GM21619 (cell line): ENCODE measurements at regions not wholly inside any gene's neighbourhood (a gene's known extent, or its start where the extent isn't known, plus 50 kb on each side); places are given as distances from the start of the nearest gene placed in this dataset.

Experiments
- ATAC-seq: cut with Tn5 transposase; IDR thresholded peaks from one replicate; pipeline ENCODE4 v1.9.1; 2021; ENCODE audit not compliant: unreplicated experiment

GRCh38 chr6:97790926-97791590 lies 508.0 kb upstream of the MMS22L start:
- no peak for ATAC-seq

DNA sequence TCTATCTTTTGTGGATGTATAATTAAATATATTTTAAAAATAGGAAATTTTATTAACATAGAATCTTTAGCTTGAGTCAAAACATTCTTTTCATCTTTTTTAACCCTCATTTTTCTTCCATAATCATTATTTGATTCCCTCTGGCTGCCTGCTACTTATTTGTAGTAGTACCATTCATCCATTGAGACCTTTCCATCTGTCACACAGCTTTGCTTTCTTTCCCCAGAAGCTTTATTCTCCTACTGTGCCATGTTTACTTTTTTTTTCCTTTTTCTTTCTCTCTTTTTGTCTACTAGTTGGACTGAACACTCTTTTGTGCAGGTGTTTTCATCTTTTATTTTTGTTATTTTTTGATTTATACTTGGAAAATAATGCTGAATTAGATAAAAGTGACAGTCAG lies 522.6 kb upstream of the MMS22L start:
- ATAC-seq: no peak

- no peak for ATAC-seq
Measured at GRCh38 chr6:97812940-97813339, 529.9 kb upstream of the MMS22L start.

- no peak for ATAC-seq
Measured at GRCh38 chr6:97813889-97814567, 531.0 kb upstream of the MMS22L start.

- ATAC-seq: no peak
Measured at GRCh38 chr6:97815301-97815812, 532.3 kb upstream of the MMS22L start.

DNA sequence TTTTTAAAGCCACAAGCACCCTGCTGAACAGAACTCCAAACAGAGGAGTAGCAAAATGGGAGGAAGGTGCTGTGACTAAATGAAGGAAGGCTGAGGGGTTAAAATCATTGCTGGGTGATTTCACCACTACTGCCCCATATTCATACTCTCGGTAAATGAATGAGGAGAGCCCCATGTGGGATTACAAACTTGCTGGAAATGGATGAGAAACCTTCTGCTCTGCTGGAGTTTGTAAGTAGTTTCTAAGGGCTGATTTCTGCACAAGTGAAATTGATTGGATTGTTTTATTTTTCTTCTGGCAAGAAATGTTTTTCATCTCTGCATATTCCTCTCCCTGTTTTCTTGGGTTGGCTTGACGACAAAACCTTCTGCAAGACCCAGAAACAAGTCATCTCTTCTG lies 533.5 kb upstream of the MMS22L start:
- ATAC-seq: no peak

DNA sequence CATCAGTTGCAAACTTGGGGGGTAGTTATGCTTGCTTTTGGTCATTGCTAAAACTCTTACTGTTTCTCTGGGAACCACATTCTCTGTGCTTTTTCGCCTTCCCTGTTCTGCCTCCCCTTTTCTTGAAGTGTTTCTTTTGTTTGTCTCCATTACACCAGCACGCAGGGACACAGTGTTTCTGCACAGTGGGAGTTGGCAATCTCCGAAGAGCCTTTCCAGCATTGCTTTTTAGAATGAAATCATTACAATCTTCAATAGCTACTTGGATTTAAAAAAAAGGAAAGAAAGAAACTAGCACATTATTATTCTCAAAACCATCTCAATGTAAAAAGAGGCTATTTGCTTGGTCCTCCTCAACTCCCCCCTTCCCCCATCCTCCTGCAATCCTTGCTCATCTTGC lies 536.7 kb upstream of the MMS22L start:
- no peak for ATAC-seq

DNA sequence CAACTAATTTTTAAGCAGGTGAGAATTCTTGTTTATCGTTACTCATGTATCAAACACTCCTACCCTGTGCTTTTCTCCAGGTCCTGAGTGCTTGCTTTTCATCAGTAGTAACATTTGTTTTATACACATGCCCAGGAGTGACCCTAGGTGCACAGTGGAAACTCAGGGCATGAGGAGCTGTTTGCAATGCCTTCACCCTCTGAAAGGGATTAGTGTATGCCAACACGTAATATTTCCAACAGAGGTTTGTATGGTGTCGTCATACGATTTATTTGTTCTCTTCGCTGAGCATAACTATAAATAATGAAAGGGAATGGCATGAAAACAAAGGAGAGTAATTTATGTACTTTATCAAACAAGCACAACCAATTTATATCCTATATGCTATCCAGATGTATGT lies 537.4 kb upstream of the MMS22L start:
- no peak for ATAC-seq

- no peak for ATAC-seq
Measured at GRCh38 chr6:97822632-97823031, 539.6 kb upstream of the MMS22L start.

GRCh38 chr6:97841763-97842162 lies 558.7 kb upstream of the MMS22L start:
- no peak for ATAC-seq

DNA sequence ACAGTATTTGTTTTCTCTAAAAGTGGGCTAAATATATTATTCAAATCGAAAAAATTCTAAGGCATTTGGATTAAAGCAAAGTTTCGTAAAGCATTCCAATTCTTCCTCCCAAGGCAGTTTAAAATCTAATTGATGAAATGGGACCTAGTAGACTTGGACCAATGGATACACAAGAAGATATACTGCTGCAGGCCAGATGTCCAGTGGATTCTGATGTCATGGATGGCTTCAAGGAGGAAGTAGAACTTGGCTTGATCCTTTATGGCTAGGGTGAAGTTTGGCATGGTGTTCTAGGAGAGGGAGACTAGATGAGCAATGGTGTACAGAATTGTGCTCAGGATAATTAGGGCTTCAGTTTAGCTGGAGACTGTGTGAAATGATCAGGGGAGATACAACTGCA lies 559.5 kb upstream of the MMS22L start:
- ATAC-seq: no peak

GRCh38 chr6:97849390-97849789 lies 566.4 kb upstream of the MMS22L start:
- no peak for ATAC-seq

DNA sequence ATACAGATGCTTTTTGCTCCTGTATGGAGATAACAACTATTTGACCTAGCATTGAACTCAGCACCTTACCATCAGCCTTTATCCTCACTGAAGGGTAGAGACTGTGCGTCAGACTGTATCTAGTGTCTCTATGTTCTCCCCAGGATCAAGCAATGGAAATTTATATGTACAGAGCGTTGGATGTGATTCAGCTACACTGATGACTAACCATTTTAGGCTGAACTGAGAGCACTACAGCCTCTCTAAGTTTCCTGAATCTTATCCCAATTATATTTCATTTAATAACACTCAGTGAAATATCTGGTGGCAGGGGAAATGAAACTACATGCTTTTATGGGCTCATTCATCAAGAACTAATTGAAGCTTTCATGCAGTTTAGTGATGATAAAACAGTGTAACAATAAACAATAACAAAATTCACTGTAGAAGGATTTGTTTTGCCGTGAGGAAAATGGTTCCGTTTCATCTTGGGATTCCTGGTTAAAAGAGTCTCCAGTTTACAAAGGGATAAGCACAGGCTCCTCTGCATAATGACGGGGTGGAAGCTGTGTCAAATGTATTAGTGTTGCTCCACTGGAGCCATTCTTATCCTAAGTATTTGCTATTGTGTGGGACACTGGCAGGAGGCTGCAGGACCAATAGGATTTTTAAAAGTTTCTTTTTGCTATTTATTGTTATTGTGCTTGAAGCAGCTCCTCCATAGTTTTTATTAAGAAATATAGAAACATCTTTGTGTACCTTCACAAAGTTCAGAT lies 567.6 kb upstream of the MMS22L start:
- ATAC-seq: no peak

DNA sequence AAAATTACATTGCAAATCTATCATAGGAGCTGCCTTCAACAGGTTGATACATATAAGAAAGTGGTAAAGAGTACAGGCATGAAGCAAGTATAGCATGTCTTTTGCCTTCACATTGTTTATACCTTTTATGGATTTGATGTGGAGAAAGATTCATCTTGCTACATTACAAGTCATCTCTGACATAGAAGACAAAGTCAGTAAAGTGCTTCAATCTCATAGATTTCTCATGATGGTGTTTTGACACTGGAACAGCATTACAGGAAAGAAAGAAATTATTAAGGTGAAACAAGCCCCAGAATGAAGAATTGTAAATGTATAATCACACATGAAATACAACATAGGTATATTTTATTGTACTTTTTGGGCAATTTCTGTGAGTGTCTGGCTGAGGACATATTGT lies 580.7 kb upstream of the MMS22L start:
- ATAC-seq: no peak

- no peak for ATAC-seq
Measured at GRCh38 chr6:97864366-97864765, 581.4 kb upstream of the MMS22L start.

GRCh38 chr6:97864826-97865225 lies 581.8 kb upstream of the MMS22L start:
- no peak for ATAC-seq

- ATAC-seq: no peak
Measured at GRCh38 chr6:97865612-97866011, 582.6 kb upstream of the MMS22L start.

DNA sequence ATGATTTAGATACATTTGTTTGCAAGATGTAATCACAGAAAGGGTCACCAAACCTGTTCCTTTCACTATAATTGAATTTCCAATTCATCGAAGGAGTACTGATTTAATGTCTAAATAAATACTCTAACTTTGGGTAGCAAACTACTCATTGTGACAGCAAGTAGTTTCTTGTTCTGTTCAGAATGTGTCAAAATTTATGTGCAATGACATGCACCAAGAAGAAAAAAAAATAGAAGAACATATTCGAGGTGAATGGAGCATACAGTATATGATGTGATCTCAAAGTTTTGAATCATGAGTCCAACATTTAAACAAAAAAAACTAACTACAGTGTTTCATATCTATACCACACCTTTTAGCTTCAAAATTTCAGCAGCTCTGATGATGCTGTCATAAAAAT lies 583.6 kb upstream of the MMS22L start:
- no peak for ATAC-seq

- no peak for ATAC-seq
Measured at GRCh38 chr6:97867177-97867576, 584.2 kb upstream of the MMS22L start.

GRCh38 chr6:97870273-97870672 lies 587.3 kb upstream of the MMS22L start:
- no peak for ATAC-seq

GRCh38 chr6:97876711-97877110 lies 593.7 kb upstream of the MMS22L start:
- ATAC-seq: no peak

GRCh38 chr6:97882755-97883154 lies 599.7 kb upstream of the MMS22L start:
- ATAC-seq: no peak
